ENCODE measurements at regions not wholly inside any gene's neighbourhood (a gene's known extent, or its start where the extent isn't known, plus 50 kb on each side); places are given as distances from the start of the nearest gene placed in this dataset.

DNA sequence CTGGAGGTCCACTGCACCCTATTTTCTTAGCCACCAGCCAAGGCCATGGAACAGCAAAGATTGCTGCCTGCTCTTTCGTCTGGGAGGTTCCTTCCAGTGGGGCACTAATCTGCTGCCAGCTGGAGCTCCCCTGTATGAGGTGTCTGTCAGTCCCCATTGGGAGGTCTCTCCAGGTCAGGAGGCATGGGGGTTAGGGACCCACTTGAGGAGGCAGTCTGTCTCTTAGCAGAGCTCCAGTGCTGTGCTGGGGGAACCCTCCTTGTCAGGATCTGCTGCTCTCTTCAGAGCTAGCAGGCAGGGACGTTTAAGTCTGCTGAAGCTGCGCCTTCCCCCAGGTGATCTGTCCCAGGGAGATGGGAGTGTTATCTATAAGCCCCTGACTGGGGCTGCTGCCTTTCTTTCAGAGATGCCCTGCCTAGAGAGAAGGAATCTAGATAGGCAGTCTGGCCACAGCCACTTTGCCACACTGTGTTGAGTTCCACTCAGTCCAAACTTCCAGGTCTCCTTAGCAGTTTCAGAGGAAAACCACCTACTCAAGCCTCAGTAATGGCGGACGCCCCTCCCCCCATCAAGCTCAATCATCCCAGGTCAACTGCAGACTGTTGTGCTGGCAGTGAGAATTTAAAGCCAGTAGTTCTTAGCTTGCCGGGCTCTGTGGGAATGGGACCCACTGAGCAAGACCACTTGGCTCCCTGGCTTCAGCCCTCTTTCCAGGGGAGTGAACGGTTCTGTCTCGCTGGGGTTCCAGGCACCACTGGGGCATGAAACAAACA, 317.7 kb downstream of the LRRC70 start:
- TF ChIP-seq POLR2AphosphoS5 (IDR thresholded peaks at IDR 0.05; ENCODE audit: borderline replicate concordance, low read depth, low read length), result no peak
- TF ChIP-seq EZH2 (IDR thresholded peaks at IDR 0.05), result no peak

All from SK-N-MC (cell line).